ENCODE measurements at regions not wholly inside any gene's neighbourhood (a gene's known extent, or its start where the extent isn't known, plus 50 kb on each side); places are given as distances from the start of the nearest gene placed in this dataset.

DNA sequence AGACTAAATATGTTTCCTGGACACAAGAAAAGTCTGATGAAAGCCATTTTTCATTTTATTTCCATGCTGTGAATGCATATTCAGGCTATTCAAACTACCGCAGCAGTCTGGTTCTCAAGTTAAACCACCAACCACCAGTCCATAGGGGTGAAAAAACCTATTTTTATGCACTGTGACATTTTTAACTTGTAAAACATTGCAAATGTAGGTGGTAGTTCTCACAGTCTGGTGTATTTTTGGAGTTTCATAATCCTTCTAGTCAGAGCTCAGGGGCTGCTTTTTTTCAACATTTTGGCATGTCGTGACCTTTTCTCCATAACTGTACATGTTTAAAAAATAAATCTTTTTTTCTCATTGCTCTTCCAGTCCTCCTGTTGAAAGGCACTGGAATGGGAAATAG, 907.6 kb upstream of the ADGRL2 start:
- no peak for ATAC-seq
- no peak for TF ChIP-seq TCF7L2 (IDR thresholded peaks at IDR 0.05; ENCODE audit: low read depth, low read length)
- no peak for TF ChIP-seq REST (IDR thresholded peaks at IDR 0.05; ENCODE audit: insufficient read depth in 1 of 2, low read depth in 2 of 2, low read length in 1 of 2)
- TF ChIP-seq SIN3A (IDR thresholded peaks at IDR 0.05; ENCODE audit: borderline replicate concordance, insufficient read depth, low read depth, low read length) = no peak
- no peak for TF ChIP-seq POLR2AphosphoS5 (IDR thresholded peaks at IDR 0.05; ENCODE audit: low read depth, low read length)
- TF ChIP-seq, protein P1, sequence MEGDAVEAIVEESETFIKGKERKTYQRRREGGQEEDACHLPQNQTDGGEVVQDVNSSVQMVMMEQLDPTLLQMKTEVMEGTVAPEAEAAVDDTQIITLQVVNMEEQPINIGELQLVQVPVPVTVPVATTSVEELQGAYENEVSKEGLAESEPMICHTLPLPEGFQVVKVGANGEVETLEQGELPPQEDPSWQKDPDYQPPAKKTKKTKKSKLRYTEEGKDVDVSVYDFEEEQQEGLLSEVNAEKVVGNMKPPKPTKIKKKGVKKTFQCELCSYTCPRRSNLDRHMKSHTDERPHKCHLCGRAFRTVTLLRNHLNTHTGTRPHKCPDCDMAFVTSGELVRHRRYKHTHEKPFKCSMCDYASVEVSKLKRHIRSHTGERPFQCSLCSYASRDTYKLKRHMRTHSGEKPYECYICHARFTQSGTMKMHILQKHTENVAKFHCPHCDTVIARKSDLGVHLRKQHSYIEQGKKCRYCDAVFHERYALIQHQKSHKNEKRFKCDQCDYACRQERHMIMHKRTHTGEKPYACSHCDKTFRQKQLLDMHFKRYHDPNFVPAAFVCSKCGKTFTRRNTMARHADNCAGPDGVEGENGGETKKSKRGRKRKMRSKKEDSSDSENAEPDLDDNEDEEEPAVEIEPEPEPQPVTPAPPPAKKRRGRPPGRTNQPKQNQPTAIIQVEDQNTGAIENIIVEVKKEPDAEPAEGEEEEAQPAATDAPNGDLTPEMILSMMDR (IDR thresholded peaks at IDR 0.05) = no peak
- no peak for DNase-seq (ENCODE audit: low read depth, low spot score)
- no TSS peak for BruUV-seq (replicated peaks)
- ChIA-PET POLR2A (no interaction called here), CTCF (no interaction called here)
- Histone ChIP-seq H3K4me3 (ENCODE audit: low read depth in 2 of 2, low read length in 2 of 2) (no peak overlapping the region), H3K27ac (ENCODE audit: low read length) (no peak overlapping the region), H3K4me1 (ENCODE audit: control insufficient read depth, insufficient read depth, low read length) (no peaks in the 10 kb centered on the region), H3K36me3 (ENCODE audit: control insufficient read depth, insufficient read depth, low read length) (no peaks in the 10 kb centered on the region), H3K27me3 (ENCODE audit: control insufficient read depth, insufficient read depth, low read length) (no peaks in the 10 kb centered on the region), H3K9me3 (ENCODE audit: control insufficient read depth, insufficient read depth, low read depth, low read length) (no peaks in the 10 kb centered on the region)
- in situ Hi-C loops (cut with HindIII; ENCODE audit: low pct_unique_long_range_greater_than_20kb, low sequenced_read_pairs) = no loop called here
- intact Hi-C loops (cut with micrococcal nuclease; ENCODE audit: unreplicated experiment) = no loop called here

DNA sequence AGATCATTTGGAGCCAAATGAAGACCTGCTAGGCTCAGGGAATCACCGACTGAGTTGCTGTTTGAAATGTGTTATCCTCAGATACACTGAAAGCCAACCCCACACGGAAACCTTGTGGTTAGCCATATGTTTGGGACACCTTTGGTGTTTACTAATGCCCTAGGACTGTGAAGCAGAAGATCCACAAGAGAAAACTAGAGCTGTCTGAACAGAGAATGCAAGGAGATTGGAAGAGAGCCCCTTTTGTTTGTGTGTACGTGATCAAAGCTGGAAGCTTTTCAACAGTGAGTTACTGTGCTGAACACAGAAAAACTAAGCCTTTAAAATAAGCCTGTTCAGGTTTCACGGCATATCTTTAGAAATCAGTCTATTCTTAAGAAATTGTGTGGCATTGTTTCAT, 908.2 kb upstream of the ADGRL2 start:
- no TSS peak for BruUV-seq (replicated peaks)
- no peak for TF ChIP-seq REST (IDR thresholded peaks at IDR 0.05; ENCODE audit: insufficient read depth in 1 of 2, low read depth in 2 of 2, low read length in 1 of 2)
- DNase-seq (ENCODE audit: low read depth, low spot score) = no peak
- Histone ChIP-seq H3K9me3 (ENCODE audit: control insufficient read depth, insufficient read depth, low read depth, low read length) (no peaks in the 10 kb centered on the region), H3K27ac (ENCODE audit: low read length) (no peak overlapping the region), H3K27me3 (ENCODE audit: control insufficient read depth, insufficient read depth, low read length) (no peaks in the 10 kb centered on the region), H3K4me1 (ENCODE audit: control insufficient read depth, insufficient read depth, low read length) (no peaks in the 10 kb centered on the region), H3K36me3 (ENCODE audit: control insufficient read depth, insufficient read depth, low read length) (no peaks in the 10 kb centered on the region), H3K4me3 (ENCODE audit: low read depth in 2 of 2, low read length in 2 of 2) (no peak overlapping the region)
- intact Hi-C loops (cut with micrococcal nuclease; ENCODE audit: unreplicated experiment) = no loop called here
- in situ Hi-C loops (cut with HindIII; ENCODE audit: low pct_unique_long_range_greater_than_20kb, low sequenced_read_pairs) = no loop called here
- POLR2A ChIA-PET = no interaction called here
- ATAC-seq = no peak
- CTCF ChIA-PET = no interaction called here

All from Panc1 (cell line).